Ovary (tissue), 3 donors: ENCODE measurements at regions not wholly inside any gene's neighbourhood (a gene's known extent, or its start where the extent isn't known, plus 50 kb on each side); places are given as distances from the start of the nearest gene placed in this dataset.

ENCODE experiments used
- POLR2A ChIP-seq: fragments of 450-650 bp; IDR thresholded peaks from one replicate; pipeline ENCODE4 v1.6.1; 2017; ENCODE audit warnings: antibody characterized with exemption, mild to moderate bottlenecking, moderate library complexity
- TF ChIP-seq, protein P1 (sequence below), 3 donors: fragments of 450-650 bp in 2 of 3; fragments of 200-600 bp in 1 of 3; IDR thresholded peaks; one replicate each; pipeline versions ENCODE4 v1.5.1 to v1.8.0; 2016 to 2022; ENCODE audit warnings: antibody characterized with exemption in 3 of 3, mild to moderate bottlenecking in 1 of 3
- donor health status: DM: no; HTN: no; CAD: no.

- TF ChIP-seq, protein P1, sequence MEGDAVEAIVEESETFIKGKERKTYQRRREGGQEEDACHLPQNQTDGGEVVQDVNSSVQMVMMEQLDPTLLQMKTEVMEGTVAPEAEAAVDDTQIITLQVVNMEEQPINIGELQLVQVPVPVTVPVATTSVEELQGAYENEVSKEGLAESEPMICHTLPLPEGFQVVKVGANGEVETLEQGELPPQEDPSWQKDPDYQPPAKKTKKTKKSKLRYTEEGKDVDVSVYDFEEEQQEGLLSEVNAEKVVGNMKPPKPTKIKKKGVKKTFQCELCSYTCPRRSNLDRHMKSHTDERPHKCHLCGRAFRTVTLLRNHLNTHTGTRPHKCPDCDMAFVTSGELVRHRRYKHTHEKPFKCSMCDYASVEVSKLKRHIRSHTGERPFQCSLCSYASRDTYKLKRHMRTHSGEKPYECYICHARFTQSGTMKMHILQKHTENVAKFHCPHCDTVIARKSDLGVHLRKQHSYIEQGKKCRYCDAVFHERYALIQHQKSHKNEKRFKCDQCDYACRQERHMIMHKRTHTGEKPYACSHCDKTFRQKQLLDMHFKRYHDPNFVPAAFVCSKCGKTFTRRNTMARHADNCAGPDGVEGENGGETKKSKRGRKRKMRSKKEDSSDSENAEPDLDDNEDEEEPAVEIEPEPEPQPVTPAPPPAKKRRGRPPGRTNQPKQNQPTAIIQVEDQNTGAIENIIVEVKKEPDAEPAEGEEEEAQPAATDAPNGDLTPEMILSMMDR (IDR thresholded peaks at IDR 0.05), result no peak
- no peak for TF ChIP-seq POLR2A
These were observed 111.2 kb upstream of the PROX1 start for GRCh38 chr1:213876531-213876930.
